NCI-H128 (cell line): ENCODE measurements at regions not wholly inside any gene's neighbourhood (a gene's known extent, or its start where the extent isn't known, plus 50 kb on each side); places are given as distances from the start of the nearest gene placed in this dataset.

Experiments
- DNase-seq: peaks from one replicate; lab custom pipeline; 2025; ENCODE audit not compliant: unreplicated experiment; lab: John Stamatoyannopoulos, UW

- DNase-seq = no peak
Observed at GRCh38 chr2:898319-898718, 52.3 kb upstream of the SNTG2 start.

GRCh38 chr2:897091-897490 lies 53.6 kb upstream of the SNTG2 start:
- no peak for DNase-seq

- no peak for DNase-seq
Observed at GRCh38 chr2:893311-893710, 57.3 kb upstream of the SNTG2 start.

GRCh38 chr2:892892-893291 lies 57.8 kb upstream of the SNTG2 start:
- no peak for DNase-seq

GRCh38 chr2:892401-892800 lies 58.2 kb upstream of the SNTG2 start:
- no peak for DNase-seq

- DNase-seq = no peak
Observed at GRCh38 chr2:891734-892133, 58.9 kb upstream of the SNTG2 start.

- no peak for DNase-seq
Observed at GRCh38 chr2:890791-891190, 59.9 kb upstream of the SNTG2 start.

GRCh38 chr2:890214-890613 lies 60.4 kb upstream of the SNTG2 start:
- no peak for DNase-seq

GRCh38 chr2:888906-889566 lies 61.6 kb upstream of the SNTG2 start:
- DNase-seq = no peak

- no peak for DNase-seq
Observed at GRCh38 chr2:888211-888801, 62.3 kb upstream of the SNTG2 start.

GRCh38 chr2:887639-888038 lies 63.0 kb upstream of the SNTG2 start:
- no peak for DNase-seq

- DNase-seq = no peak
Observed at GRCh38 chr2:886072-887022, 64.3 kb upstream of the SNTG2 start.

GRCh38 chr2:885230-886071 lies 65.2 kb upstream of the SNTG2 start:
- no peak for DNase-seq

GRCh38 chr2:883803-884748 lies 66.6 kb upstream of the SNTG2 start:
- no peak for DNase-seq

- no peak for DNase-seq
Observed at GRCh38 chr2:883260-883802, 67.3 kb upstream of the SNTG2 start.

GRCh38 chr2:881204-881918 lies 69.3 kb upstream of the SNTG2 start:
- DNase-seq = no peak

- DNase-seq = no peak
Observed at GRCh38 chr2:880201-880970, 70.3 kb upstream of the SNTG2 start.

- DNase-seq = no peak
Observed at GRCh38 chr2:879540-879939, 71.1 kb upstream of the SNTG2 start.
